ENCODE measurements at regions not wholly inside any gene's neighbourhood (a gene's known extent, or its start where the extent isn't known, plus 50 kb on each side); places are given as distances from the start of the nearest gene placed in this dataset.

DNA sequence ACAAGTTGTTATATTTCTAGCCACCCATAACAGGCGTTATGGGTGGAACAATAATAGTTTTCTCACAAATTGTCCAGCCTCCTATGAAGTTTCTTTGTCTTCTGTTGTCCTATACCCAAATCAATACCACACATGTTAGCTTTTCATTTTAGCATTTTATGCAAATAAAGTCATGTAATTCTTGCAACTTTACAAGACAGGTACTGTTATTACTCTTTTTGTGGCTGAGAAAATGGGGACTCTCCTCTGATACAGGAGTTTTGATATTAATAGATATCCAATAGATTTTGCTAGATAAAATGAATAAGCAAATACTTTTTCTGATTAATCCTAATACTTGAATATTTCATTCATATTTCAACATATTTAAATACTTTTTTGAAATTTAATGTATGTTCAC, 151.0 kb downstream of the PMAIP1 start:
- H3K27ac ChIP-seq: no peak overlapping the region
- no peaks in the 10 kb centered on the region for H3K27me3 ChIP-seq (replicated peaks; ENCODE audit: insufficient read depth)
- no peak for DNase-seq (ENCODE audit: low spot score)
- H3K36me3 ChIP-seq: no peaks in the 10 kb centered on the region
- no peak overlapping the region for H3K4me3 ChIP-seq
- ATAC-seq (ENCODE audit: insufficient number of reproducible peaks, low FRiP score, low read depth): no peak
- no peaks in the 10 kb centered on the region for H3K4me1 ChIP-seq (ENCODE audit: control insufficient read depth in 1 of 2, low read depth in 2 of 2)
- no peaks in the 10 kb centered on the region for H3K9me3 ChIP-seq
- TF ChIP-seq, protein P1, sequence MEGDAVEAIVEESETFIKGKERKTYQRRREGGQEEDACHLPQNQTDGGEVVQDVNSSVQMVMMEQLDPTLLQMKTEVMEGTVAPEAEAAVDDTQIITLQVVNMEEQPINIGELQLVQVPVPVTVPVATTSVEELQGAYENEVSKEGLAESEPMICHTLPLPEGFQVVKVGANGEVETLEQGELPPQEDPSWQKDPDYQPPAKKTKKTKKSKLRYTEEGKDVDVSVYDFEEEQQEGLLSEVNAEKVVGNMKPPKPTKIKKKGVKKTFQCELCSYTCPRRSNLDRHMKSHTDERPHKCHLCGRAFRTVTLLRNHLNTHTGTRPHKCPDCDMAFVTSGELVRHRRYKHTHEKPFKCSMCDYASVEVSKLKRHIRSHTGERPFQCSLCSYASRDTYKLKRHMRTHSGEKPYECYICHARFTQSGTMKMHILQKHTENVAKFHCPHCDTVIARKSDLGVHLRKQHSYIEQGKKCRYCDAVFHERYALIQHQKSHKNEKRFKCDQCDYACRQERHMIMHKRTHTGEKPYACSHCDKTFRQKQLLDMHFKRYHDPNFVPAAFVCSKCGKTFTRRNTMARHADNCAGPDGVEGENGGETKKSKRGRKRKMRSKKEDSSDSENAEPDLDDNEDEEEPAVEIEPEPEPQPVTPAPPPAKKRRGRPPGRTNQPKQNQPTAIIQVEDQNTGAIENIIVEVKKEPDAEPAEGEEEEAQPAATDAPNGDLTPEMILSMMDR (IDR thresholded peaks at IDR 0.05): no peak

DNA sequence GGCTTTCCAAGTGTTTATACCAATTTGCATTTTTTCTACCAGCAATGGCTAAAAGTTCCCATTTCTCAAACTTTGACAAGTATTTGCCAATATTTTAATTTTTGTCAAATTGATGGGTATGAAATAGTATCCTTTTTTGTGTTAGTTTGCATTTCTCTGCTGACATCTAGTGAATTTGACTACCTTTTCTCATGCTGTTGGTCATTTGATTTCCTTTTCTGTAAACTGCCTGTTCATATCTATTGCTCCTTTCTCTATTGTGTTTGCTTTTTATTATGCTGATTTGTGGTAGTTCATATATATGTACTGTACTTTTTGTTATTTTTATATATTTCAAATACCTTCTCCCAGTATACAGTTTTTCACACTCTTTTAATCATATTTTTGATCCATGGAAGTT, 149.4 kb downstream of the PMAIP1 start:
- ATAC-seq (ENCODE audit: insufficient number of reproducible peaks, low FRiP score, low read depth) (no peak), DNase-seq (ENCODE audit: low spot score) (no peak)
- no peaks in the 10 kb centered on the region for H3K4me1 ChIP-seq (ENCODE audit: control insufficient read depth in 1 of 2, low read depth in 2 of 2)
- no peaks in the 10 kb centered on the region for H3K27me3 ChIP-seq (replicated peaks; ENCODE audit: insufficient read depth)
- H3K27ac ChIP-seq: no peak overlapping the region
- no peak overlapping the region for H3K4me3 ChIP-seq
- H3K36me3 ChIP-seq: no peaks in the 10 kb centered on the region
- H3K9me3 ChIP-seq: no peaks in the 10 kb centered on the region
- TF ChIP-seq, protein P1 (IDR thresholded peaks at IDR 0.05): no peak

DNA sequence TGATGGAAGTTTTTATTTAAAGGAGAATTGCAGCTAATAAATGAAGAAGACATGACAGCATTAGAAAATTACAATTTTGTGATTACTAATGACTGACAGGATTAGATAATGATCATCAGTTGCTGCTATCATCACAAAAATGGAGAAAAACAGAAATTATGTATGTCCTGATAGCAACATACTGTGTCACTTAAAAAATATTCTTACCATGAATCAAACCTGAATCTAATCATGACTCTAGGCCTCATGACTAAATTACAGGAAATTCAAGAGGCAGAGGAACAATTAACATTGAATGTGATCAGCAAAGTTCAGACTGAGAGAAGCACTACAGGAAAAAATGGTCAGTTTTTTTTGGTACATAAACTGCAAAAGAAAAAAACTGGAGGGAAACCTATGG, 147.8 kb downstream of the PMAIP1 start:
- no peaks in the 10 kb centered on the region for H3K36me3 ChIP-seq
- H3K9me3 ChIP-seq: no peaks in the 10 kb centered on the region
- H3K27ac ChIP-seq: no peak overlapping the region
- ATAC-seq (ENCODE audit: insufficient number of reproducible peaks, low FRiP score, low read depth): no peak
- H3K4me1 ChIP-seq (ENCODE audit: control insufficient read depth in 1 of 2, low read depth in 2 of 2): no peaks in the 10 kb centered on the region
- DNase-seq (ENCODE audit: low spot score): no peak
- no peaks in the 10 kb centered on the region for H3K27me3 ChIP-seq (replicated peaks; ENCODE audit: insufficient read depth)
- no peak overlapping the region for H3K4me3 ChIP-seq
- TF ChIP-seq, protein P1 (IDR thresholded peaks at IDR 0.05): no peak

DNA sequence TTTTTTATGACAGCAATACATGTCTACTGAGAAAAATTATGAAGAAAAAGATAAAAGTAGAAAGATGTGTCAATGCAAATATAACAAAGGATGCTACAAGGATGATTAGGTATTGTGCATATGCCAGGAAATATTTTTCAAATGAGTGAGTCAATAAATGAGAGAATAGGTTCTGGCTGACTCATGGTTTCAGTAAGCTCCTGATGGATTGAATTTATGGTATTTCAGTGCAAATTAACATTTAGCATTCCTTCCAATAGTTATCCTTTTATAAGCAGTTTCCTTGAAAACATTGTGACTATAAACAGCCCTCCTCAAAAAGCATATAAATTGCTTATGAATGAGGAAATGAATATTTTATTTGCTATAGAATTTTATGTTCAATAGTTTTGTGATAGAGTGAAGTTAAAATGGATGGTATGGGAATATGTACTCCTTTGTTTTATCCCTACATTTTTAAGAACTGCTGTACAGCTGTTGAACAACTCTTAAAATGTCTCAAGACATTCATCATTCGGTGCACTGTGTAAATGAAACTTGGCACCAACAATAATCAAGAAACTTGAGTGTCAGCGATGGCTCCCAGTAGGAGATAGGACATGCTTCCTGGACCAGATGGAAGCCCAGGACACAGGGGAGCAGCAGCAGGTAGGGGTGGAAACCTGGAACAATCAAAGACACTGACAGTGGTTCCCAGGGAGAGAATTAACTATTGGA, 144.7 kb downstream of the PMAIP1 start:
- Histone ChIP-seq H3K27me3 (replicated peaks; ENCODE audit: insufficient read depth) (no peaks in the 10 kb centered on the region), H3K4me3 (no peak overlapping the region), H3K36me3 (no peaks in the 10 kb centered on the region), H3K27ac (no peak overlapping the region), H3K4me1 (ENCODE audit: control insufficient read depth in 1 of 2, low read depth in 2 of 2) (no peaks in the 10 kb centered on the region), H3K9me3 (no peaks in the 10 kb centered on the region)
- TF ChIP-seq, protein P1 (IDR thresholded peaks at IDR 0.05): no peak
- ATAC-seq (ENCODE audit: insufficient number of reproducible peaks, low FRiP score, low read depth) (no peak), DNase-seq (ENCODE audit: low spot score) (no peak)

DNA sequence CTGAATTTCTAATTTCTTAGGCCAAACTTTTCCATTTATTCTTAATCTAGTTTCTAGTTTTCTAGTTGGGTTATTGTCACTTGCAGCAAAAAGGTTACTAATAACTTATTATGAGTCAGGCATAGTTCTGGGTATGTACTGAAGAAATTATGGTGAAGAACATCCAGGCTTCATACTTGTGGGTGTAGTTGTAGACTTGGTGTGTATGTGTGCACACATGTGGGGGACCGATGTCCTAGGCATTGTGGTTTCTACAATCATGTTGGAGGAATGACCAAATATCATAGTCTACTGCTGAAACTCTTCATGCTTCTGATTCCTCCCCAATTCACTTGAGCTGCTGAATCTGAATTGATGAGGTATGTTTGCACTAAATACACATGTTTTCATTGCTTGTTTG, 141.2 kb downstream of the PMAIP1 start:
- Histone ChIP-seq H3K4me3 (no peak overlapping the region), H3K27me3 (replicated peaks; ENCODE audit: insufficient read depth) (no peaks in the 10 kb centered on the region), H3K4me1 (ENCODE audit: control insufficient read depth in 1 of 2, low read depth in 2 of 2) (no peaks in the 10 kb centered on the region), H3K27ac (no peak overlapping the region), H3K36me3 (no peaks in the 10 kb centered on the region), H3K9me3 (no peaks in the 10 kb centered on the region)
- DNase-seq (ENCODE audit: low spot score) (no peak), ATAC-seq (ENCODE audit: insufficient number of reproducible peaks, low FRiP score, low read depth) (no peak)
- TF ChIP-seq, protein P1 (IDR thresholded peaks at IDR 0.05): no peak
